ENCODE measurements at regions not wholly inside any gene's neighbourhood (a gene's known extent, or its start where the extent isn't known, plus 50 kb on each side); places are given as distances from the start of the nearest gene placed in this dataset.

DNA sequence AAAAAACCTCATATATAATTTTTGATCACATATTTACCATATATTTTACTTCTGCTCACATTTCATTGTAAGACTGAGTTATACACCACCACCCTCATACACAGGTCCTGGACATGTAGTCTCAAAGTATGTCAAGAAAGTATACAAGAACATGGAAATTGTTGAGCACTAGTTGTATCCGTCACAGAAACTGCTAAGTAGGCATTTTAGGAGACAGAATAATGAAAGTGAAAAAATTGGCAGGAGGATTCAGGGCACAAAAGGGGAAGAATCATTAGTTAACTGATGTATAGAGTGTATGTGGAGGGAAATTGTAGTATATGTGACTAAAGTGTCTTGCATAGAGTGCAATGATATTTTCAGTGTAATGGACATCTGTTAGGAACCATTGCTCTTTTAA lies 458.8 kb downstream of the TFAP2B start:
- TF ChIP-seq, protein P1, sequence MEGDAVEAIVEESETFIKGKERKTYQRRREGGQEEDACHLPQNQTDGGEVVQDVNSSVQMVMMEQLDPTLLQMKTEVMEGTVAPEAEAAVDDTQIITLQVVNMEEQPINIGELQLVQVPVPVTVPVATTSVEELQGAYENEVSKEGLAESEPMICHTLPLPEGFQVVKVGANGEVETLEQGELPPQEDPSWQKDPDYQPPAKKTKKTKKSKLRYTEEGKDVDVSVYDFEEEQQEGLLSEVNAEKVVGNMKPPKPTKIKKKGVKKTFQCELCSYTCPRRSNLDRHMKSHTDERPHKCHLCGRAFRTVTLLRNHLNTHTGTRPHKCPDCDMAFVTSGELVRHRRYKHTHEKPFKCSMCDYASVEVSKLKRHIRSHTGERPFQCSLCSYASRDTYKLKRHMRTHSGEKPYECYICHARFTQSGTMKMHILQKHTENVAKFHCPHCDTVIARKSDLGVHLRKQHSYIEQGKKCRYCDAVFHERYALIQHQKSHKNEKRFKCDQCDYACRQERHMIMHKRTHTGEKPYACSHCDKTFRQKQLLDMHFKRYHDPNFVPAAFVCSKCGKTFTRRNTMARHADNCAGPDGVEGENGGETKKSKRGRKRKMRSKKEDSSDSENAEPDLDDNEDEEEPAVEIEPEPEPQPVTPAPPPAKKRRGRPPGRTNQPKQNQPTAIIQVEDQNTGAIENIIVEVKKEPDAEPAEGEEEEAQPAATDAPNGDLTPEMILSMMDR (tag by site-specific recombination; IDR thresholded peaks at IDR 0.05) = no peak
- no peak for TF ChIP-seq ZNF791 (tag by site-specific recombination; IDR thresholded peaks at IDR 0.05)
- TF ChIP-seq, protein P2, sequence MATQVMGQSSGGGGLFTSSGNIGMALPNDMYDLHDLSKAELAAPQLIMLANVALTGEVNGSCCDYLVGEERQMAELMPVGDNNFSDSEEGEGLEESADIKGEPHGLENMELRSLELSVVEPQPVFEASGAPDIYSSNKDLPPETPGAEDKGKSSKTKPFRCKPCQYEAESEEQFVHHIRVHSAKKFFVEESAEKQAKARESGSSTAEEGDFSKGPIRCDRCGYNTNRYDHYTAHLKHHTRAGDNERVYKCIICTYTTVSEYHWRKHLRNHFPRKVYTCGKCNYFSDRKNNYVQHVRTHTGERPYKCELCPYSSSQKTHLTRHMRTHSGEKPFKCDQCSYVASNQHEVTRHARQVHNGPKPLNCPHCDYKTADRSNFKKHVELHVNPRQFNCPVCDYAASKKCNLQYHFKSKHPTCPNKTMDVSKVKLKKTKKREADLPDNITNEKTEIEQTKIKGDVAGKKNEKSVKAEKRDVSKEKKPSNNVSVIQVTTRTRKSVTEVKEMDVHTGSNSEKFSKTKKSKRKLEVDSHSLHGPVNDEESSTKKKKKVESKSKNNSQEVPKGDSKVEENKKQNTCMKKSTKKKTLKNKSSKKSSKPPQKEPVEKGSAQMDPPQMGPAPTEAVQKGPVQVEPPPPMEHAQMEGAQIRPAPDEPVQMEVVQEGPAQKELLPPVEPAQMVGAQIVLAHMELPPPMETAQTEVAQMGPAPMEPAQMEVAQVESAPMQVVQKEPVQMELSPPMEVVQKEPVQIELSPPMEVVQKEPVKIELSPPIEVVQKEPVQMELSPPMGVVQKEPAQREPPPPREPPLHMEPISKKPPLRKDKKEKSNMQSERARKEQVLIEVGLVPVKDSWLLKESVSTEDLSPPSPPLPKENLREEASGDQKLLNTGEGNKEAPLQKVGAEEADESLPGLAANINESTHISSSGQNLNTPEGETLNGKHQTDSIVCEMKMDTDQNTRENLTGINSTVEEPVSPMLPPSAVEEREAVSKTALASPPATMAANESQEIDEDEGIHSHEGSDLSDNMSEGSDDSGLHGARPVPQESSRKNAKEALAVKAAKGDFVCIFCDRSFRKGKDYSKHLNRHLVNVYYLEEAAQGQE (tag by site-specific recombination; IDR thresholded peaks at IDR 0.05) = no peak
- no peak for TF ChIP-seq ZNF677 (tag by site-specific recombination; IDR thresholded peaks at IDR 0.05)
- no peak for TF ChIP-seq ZFHX2 (tag by site-specific recombination; conservative IDR thresholded peaks at IDR 0.05)
- no peak for TF ChIP-seq ZNF121 (tag by site-specific recombination; IDR thresholded peaks at IDR 0.05)
- no peak for TF ChIP-seq MEIS1 (CRISPR knock-in tag; IDR thresholded peaks at IDR 0.05; ENCODE audit: borderline replicate concordance)
- TF ChIP-seq ZBTB7A (tag by site-specific recombination; IDR thresholded peaks at IDR 0.05; ENCODE audit: low read depth) = no peak
- TF ChIP-seq ZNF629 (tag by site-specific recombination; IDR thresholded peaks at IDR 0.05) = no peak
- no peak for TF ChIP-seq REPIN1 (tag by site-specific recombination; IDR thresholded peaks at IDR 0.05; ENCODE audit: low read depth)

Data from HEK293 (cell line).